GM21390 (cell line): ENCODE measurements at regions not wholly inside any gene's neighbourhood (a gene's known extent, or its start where the extent isn't known, plus 50 kb on each side); places are given as distances from the start of the nearest gene placed in this dataset.
A peak's percentile ranks its signal among the peaks of the same experiment; 100 is the strongest.
"Not testable (repeated sequence)": the region's sequence is repeated elsewhere in the genome, so short reads cannot be mapped to it uniquely, and the experiment has no call there.

Experiments used
- ATAC-seq: cut with Tn5 transposase; IDR thresholded peaks from one replicate; pipeline ENCODE4 v1.9.1; 2021; ENCODE audit not compliant: unreplicated experiment

- ATAC-seq: no peak
These were observed 602.6 kb downstream of the EPM2A start for GRCh38 chr6:145132709-145133108.

- no peak for ATAC-seq
These were observed 599.6 kb downstream of the EPM2A start for GRCh38 chr6:145135702-145136101.

- no peak for ATAC-seq
These were observed 597.9 kb downstream of the EPM2A start for GRCh38 chr6:145137425-145137824.

- no peak for ATAC-seq
These were observed 596.7 kb downstream of the EPM2A start for GRCh38 chr6:145138469-145139139.

- ATAC-seq: no peak
These were observed 596.0 kb downstream of the EPM2A start for GRCh38 chr6:145139140-145139850.

- no peak for ATAC-seq
These were observed 595.4 kb downstream of the EPM2A start for GRCh38 chr6:145139895-145140294.

- no peak for ATAC-seq
These were observed 593.7 kb downstream of the EPM2A start for GRCh38 chr6:145141572-145141971.

- ATAC-seq: no peak
These were observed 592.4 kb downstream of the EPM2A start for GRCh38 chr6:145142958-145143357.

- no peak for ATAC-seq
These were observed 591.9 kb downstream of the EPM2A start for GRCh38 chr6:145143379-145143778.

- ATAC-seq: no peak
These were observed 587.8 kb downstream of the EPM2A start for GRCh38 chr6:145147559-145147958.

GRCh38 chr6:145147981-145148749, 587.2 kb downstream of the EPM2A start:
- peak; percentile 64 for ATAC-seq

- no peak for ATAC-seq
These were observed 586.5 kb downstream of the EPM2A start for GRCh38 chr6:145148776-145149175.

GRCh38 chr6:145151624-145152023, 583.7 kb downstream of the EPM2A start:
- no peak for ATAC-seq

GRCh38 chr6:145153495-145153894, 581.8 kb downstream of the EPM2A start:
- ATAC-seq: no peak

GRCh38 chr6:145155411-145155810, 579.9 kb downstream of the EPM2A start:
- ATAC-seq: no peak

- ATAC-seq: peak; percentile 47
These were observed 579.2 kb downstream of the EPM2A start for GRCh38 chr6:145155873-145156782.

- ATAC-seq: not testable (repeated sequence)
These were observed 576.7 kb downstream of the EPM2A start for GRCh38 chr6:145158636-145159035.

GRCh38 chr6:145159921-145160320, 575.4 kb downstream of the EPM2A start:
- no peak for ATAC-seq

- ATAC-seq: no peak
These were observed 573.8 kb downstream of the EPM2A start for GRCh38 chr6:145161501-145161900.

GRCh38 chr6:145169726-145170224, 565.5 kb downstream of the EPM2A start:
- ATAC-seq: no peak

- ATAC-seq: no peak
These were observed 559.9 kb downstream of the EPM2A start for GRCh38 chr6:145175470-145175869.
